Lung (tissue), 11 donors: ENCODE measurements at regions not wholly inside any gene's neighbourhood (a gene's known extent, or its start where the extent isn't known, plus 50 kb on each side); places are given as distances from the start of the nearest gene placed in this dataset.

Source experiments
- ATAC-seq: fragments of 200-7000 bp; cut with Tn5 transposase; one replicate; pipeline ENCODE4 v1.9.1; 2020; ENCODE audit warnings: moderate number of reproducible peaks; ENCODE audit not compliant: insufficient read depth, low FRiP score
- DNase-seq, 3 donors: peaks; one replicate each; pipeline ENCODE4 v3.0.0-alpha.2; 2013 to 2017
- H3K27ac ChIP-seq, 2 donors: one replicate each; pipeline ENCODE4 v1.5.1; 2013; ENCODE audit warnings: mild to moderate bottlenecking in 2 of 2, moderate library complexity in 2 of 2, control low read depth in 1 of 2, inconsistent platforms in 1 of 2, low read depth in 1 of 2, low read length in 1 of 2
- H3K27me3 ChIP-seq, 3 donors: one replicate each; pipeline ENCODE4 v1.5.1; 2013; ENCODE audit warnings: low read length in 2 of 3; ENCODE audit not compliant: control insufficient read depth in 3 of 3, insufficient read depth in 3 of 3
- H3K36me3 ChIP-seq, 4 donors: one replicate each; pipeline ENCODE4 v1.5.1; 2013; ENCODE audit warnings: low read length in 4 of 4, mild to moderate bottlenecking in 1 of 4, moderate library complexity in 1 of 4; ENCODE audit not compliant: control insufficient read depth in 4 of 4, insufficient read depth in 4 of 4
- H3K4me1 ChIP-seq, 5 donors: one replicate each; pipeline ENCODE4 v1.5.1; 2013; ENCODE audit warnings: low read length in 5 of 5, mild to moderate bottlenecking in 2 of 5, moderate library complexity in 1 of 5; ENCODE audit not compliant: control insufficient read depth in 5 of 5, insufficient read depth in 5 of 5
- H3K4me3 ChIP-seq: one replicate; pipeline ENCODE4 v1.5.1; 2013; ENCODE audit warnings: mild to moderate bottlenecking, control low read depth, moderate library complexity
- H3K9ac ChIP-seq, 2 donors: one replicate each; pipeline ENCODE4 v1.5.1; 2013; ENCODE audit warnings: low read length in 2 of 2, control low read depth in 1 of 2; ENCODE audit not compliant: insufficient read depth in 1 of 2
- H3K9me3 ChIP-seq, 4 donors: one replicate each; pipeline ENCODE4 v1.5.1; 2013; ENCODE audit warnings: low read length in 3 of 4, mild to moderate bottlenecking in 1 of 4, moderate library complexity in 1 of 4; ENCODE audit not compliant: control insufficient read depth in 4 of 4, insufficient read depth in 3 of 4
- CTCF ChIP-seq: IDR thresholded peaks from 2 replicates; pipeline ENCODE4 v1.5.1; 2012; ENCODE audit warnings: mild to moderate bottlenecking; ENCODE audit errors: control extremely low read depth, extremely low read depth
- WGBS, 2 donors: extraction: QIAGEN DNeasy Blood & Tissue Kit; methylation state at CpG; one replicate each; pipeline ENCODE4 v1.1.7; 2013; 5-methylcytosine and 5-hydroxymethylcytosine counted together
- donor health status: control.
- donor health status: control.
- donor health status: Bipolar disorder and iron deficiency.
- donor health status: healthy.
- donor health status: DM: yes; HTN: yes; CAD: no.

- ATAC-seq (no peak), DNase-seq (no peak)
- Histone ChIP-seq H3K27me3 (no peaks in the 10 kb centered on the region), H3K4me3 (no peak overlapping the region), H3K4me1 (no peaks in the 10 kb centered on the region), H3K36me3 (no peaks in the 10 kb centered on the region), H3K27ac (no peak overlapping the region), H3K9ac (no peak overlapping the region), H3K9me3 (peaks cover 0 to 10% (median 2%) of the 10 kb centered on the region in 4 donors)
- no peak for TF ChIP-seq CTCF
- 73 to 80% methylated on average over 3 of the region's 3 CpGs for WGBS, 2 donors
These were observed 443.4 kb upstream of the SEMA6D start for GRCh38 chr15:47273864-47274263.

- no peak for TF ChIP-seq CTCF
- H3K4me1 ChIP-seq: peaks cover 0 to 20% (median 4%) of the 10 kb centered on the region in 5 donors
- H3K4me3 ChIP-seq: no peak overlapping the region
- peaks cover 0 to 3% (median 1%) of the 10 kb centered on the region in 4 donors for H3K9me3 ChIP-seq
- no peak overlapping the region for H3K9ac ChIP-seq
- peak; percentile 73 to 97 (median 95) for DNase-seq
- H3K27ac ChIP-seq: no peak overlapping the region
- ATAC-seq: no peak
- 47 to 71% methylated on average over 8 of the region's 8 CpGs for WGBS, 2 donors
- no peaks in the 10 kb centered on the region for H3K36me3 ChIP-seq
- no peaks in the 10 kb centered on the region for H3K27me3 ChIP-seq
These were observed 434.1 kb upstream of the SEMA6D start for GRCh38 chr15:47283246-47283645.

GRCh38 chr15:47288794-47289193, 428.5 kb upstream of the SEMA6D start:
- Histone ChIP-seq H3K9me3 (peaks cover 0 to 2% (median 0%) of the 10 kb centered on the region in 4 donors), H3K4me3 (no peak overlapping the region), H3K27me3 (no peaks in the 10 kb centered on the region), H3K4me1 (peaks cover 0 to 38% (median 6%) of the 10 kb centered on the region in 5 donors), H3K36me3 (no peaks in the 10 kb centered on the region), H3K9ac (no peak overlapping the region), H3K27ac (no peak overlapping the region)
- ATAC-seq (no peak), DNase-seq (no peak)
- TF ChIP-seq CTCF: no peak
- WGBS, 2 donors: 88 to 89% methylated on average over 6 of the region's 6 CpGs

GRCh38 chr15:47289656-47290055, 427.6 kb upstream of the SEMA6D start:
- H3K27me3 ChIP-seq: no peaks in the 10 kb centered on the region
- ATAC-seq (no peak), DNase-seq (peak; percentile 18 to 55 (median 30))
- H3K27ac ChIP-seq: no peak overlapping the region
- no peak overlapping the region for H3K4me3 ChIP-seq
- H3K36me3 ChIP-seq: no peaks in the 10 kb centered on the region
- WGBS, 2 donors: 89 to 92% methylated on average over 2 of the region's 2 CpGs
- H3K9ac ChIP-seq: no peak overlapping the region
- H3K4me1 ChIP-seq: peaks cover 0 to 33% (median 6%) of the 10 kb centered on the region in 5 donors
- peaks cover 0 to 2% (median 0%) of the 10 kb centered on the region in 4 donors for H3K9me3 ChIP-seq
- TF ChIP-seq CTCF: no peak
